Breast epithelium (tissue), 4 donors: ENCODE measurements at regions not wholly inside any gene's neighbourhood (a gene's known extent, or its start where the extent isn't known, plus 50 kb on each side); places are given as distances from the start of the nearest gene placed in this dataset.

Source experiments
- DNase-seq, 2 donors: peaks; one replicate each; pipeline ENCODE4 v3.0.0-alpha.2; 2019; ENCODE audit warnings: low spot score in 2 of 2
- H3K27ac ChIP-seq, 2 donors: fragments of 200-600 bp; sonication (generic) in 1 of 2; one replicate each; pipeline ENCODE4 v1.5.1; 2016 to 2019; ENCODE audit warnings: mild to moderate bottlenecking in 1 of 2
- H3K27me3 ChIP-seq, 2 donors: fragments of 200-600 bp; sonication (generic) in 1 of 2; one replicate each; pipeline versions ENCODE4 v1.5.1 to v1.6.0; 2017 to 2019; ENCODE audit warnings: control low read depth in 1 of 2, mild to moderate bottlenecking in 1 of 2
- H3K36me3 ChIP-seq: fragments of 200-600 bp; one replicate; pipeline ENCODE4 v1.5.1; 2019
- H3K4me1 ChIP-seq, 2 donors: fragments of 200-600 bp; sonication (generic); one replicate each; pipeline ENCODE4 v1.5.1; 2016 to 2019; ENCODE audit warnings: control low read depth in 1 of 2
- H3K4me3 ChIP-seq, 3 donors: fragments of 200-600 bp; sonication (generic); 1 replicate in 2 of 3; 2 replicates in 1 of 3; pipeline ENCODE4 v1.5.1; 2016 to 2019; ENCODE audit warnings: mild to moderate bottlenecking in 3 of 3, moderate library complexity in 2 of 3
- H3K9me3 ChIP-seq, 2 donors: fragments of 200-600 bp; sonication (generic) in 1 of 2; one replicate each; pipeline ENCODE4 v1.5.1; 2016 to 2019; ENCODE audit warnings: control low read depth in 1 of 2
- POLR2A ChIP-seq: fragments of 450-650 bp; IDR thresholded peaks from one replicate; pipeline ENCODE4 v1.6.1; 2016; ENCODE audit warnings: antibody characterized with exemption, mild to moderate bottlenecking, moderate library complexity
- POLR2AphosphoS5 ChIP-seq, 3 donors: sonication (generic); formaldehyde crosslinking; IDR thresholded peaks; one replicate each; pipeline ENCODE4 v1.6.1; 2017; ENCODE audit warnings: antibody characterized with exemption in 3 of 3
- intact Hi-C: fragments of 100-400 bp; cut with DNase I; formaldehyde crosslinking; loops from one replicate; pipeline ENCODE4 v1.15.1; 2023; ENCODE audit warnings: low total_unique reads
- TF ChIP-seq, protein P1 (sequence below), 3 donors: fragments of 450-650 bp; IDR thresholded peaks; one replicate each; pipeline ENCODE4 v1.5.1; 2016 to 2017; ENCODE audit warnings: antibody characterized with exemption in 3 of 3, mild to moderate bottlenecking in 3 of 3, moderate library complexity in 3 of 3

GRCh38 chr3:110165370-110165743, 828.0 kb upstream of the DPPA4 start:
- Histone ChIP-seq H3K9me3 (no peaks in the 10 kb centered on the region), H3K4me1 (no peaks in the 10 kb centered on the region), H3K36me3 (no peaks in the 10 kb centered on the region), H3K27me3 (no peaks in the 10 kb centered on the region), H3K4me3 (no peak overlapping the region), H3K27ac (no peak overlapping the region)
- intact Hi-C loops = no loop called here
- TF ChIP-seq, protein P1, sequence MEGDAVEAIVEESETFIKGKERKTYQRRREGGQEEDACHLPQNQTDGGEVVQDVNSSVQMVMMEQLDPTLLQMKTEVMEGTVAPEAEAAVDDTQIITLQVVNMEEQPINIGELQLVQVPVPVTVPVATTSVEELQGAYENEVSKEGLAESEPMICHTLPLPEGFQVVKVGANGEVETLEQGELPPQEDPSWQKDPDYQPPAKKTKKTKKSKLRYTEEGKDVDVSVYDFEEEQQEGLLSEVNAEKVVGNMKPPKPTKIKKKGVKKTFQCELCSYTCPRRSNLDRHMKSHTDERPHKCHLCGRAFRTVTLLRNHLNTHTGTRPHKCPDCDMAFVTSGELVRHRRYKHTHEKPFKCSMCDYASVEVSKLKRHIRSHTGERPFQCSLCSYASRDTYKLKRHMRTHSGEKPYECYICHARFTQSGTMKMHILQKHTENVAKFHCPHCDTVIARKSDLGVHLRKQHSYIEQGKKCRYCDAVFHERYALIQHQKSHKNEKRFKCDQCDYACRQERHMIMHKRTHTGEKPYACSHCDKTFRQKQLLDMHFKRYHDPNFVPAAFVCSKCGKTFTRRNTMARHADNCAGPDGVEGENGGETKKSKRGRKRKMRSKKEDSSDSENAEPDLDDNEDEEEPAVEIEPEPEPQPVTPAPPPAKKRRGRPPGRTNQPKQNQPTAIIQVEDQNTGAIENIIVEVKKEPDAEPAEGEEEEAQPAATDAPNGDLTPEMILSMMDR (IDR thresholded peaks at IDR 0.05) = no peak
- TF ChIP-seq POLR2AphosphoS5 (IDR thresholded peaks at IDR 0.05) = no peak
- TF ChIP-seq POLR2A = no peak
- no peak for DNase-seq

- Histone ChIP-seq H3K9me3 (no peaks in the 10 kb centered on the region), H3K27ac (no peak overlapping the region), H3K4me3 (no peak overlapping the region), H3K36me3 (no peaks in the 10 kb centered on the region), H3K27me3 (no peaks in the 10 kb centered on the region), H3K4me1 (no peaks in the 10 kb centered on the region)
- TF ChIP-seq POLR2A = no peak
- no peak for TF ChIP-seq POLR2AphosphoS5 (IDR thresholded peaks at IDR 0.05)
- TF ChIP-seq, protein P1 (IDR thresholded peaks at IDR 0.05) = no peak
- no peak for DNase-seq
- intact Hi-C loops = no loop called here
Observed at GRCh38 chr3:110165753-110166152, 828.4 kb upstream of the DPPA4 start.

DNA sequence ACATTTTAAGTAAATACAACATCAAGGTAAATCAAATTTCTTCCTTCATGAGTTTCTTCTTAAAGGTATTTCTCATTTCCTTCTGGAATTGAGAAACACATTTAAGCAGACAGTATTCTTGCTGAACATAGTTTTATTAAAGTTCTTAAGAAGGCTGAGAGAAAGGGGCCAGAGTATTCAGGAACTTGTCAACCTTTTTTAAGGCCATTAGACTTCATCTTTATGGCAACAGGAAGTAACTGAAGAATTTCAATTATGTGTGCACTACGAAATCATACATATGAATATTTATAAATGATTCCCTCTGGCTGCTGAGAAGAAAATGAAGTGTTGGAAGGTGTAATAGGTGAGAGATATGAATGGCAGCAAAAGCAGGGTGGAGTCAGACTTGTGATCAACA, 829.4 kb upstream of the DPPA4 start:
- Histone ChIP-seq H3K27me3 (no peaks in the 10 kb centered on the region), H3K4me1 (no peaks in the 10 kb centered on the region), H3K36me3 (no peaks in the 10 kb centered on the region), H3K4me3 (no peak overlapping the region), H3K27ac (no peak overlapping the region), H3K9me3 (no peaks in the 10 kb centered on the region)
- TF ChIP-seq, protein P1 (IDR thresholded peaks at IDR 0.05) = no peak
- TF ChIP-seq POLR2A (no peak), POLR2AphosphoS5 (IDR thresholded peaks at IDR 0.05) (no peak)
- intact Hi-C loops = no loop called here
- no peak for DNase-seq

GRCh38 chr3:110174908-110175307, 837.6 kb upstream of the DPPA4 start:
- H3K4me3 ChIP-seq = no peak overlapping the region
- intact Hi-C loops = no loop called here
- H3K27me3 ChIP-seq = no peaks in the 10 kb centered on the region
- H3K36me3 ChIP-seq = no peaks in the 10 kb centered on the region
- no peaks in the 10 kb centered on the region for H3K4me1 ChIP-seq
- H3K27ac ChIP-seq = no peak overlapping the region
- H3K9me3 ChIP-seq = no peaks in the 10 kb centered on the region
- TF ChIP-seq, protein P1 (IDR thresholded peaks at IDR 0.05) = no peak
- TF ChIP-seq POLR2AphosphoS5 (IDR thresholded peaks at IDR 0.05) (no peak), POLR2A (no peak)
- DNase-seq = no peak

DNA sequence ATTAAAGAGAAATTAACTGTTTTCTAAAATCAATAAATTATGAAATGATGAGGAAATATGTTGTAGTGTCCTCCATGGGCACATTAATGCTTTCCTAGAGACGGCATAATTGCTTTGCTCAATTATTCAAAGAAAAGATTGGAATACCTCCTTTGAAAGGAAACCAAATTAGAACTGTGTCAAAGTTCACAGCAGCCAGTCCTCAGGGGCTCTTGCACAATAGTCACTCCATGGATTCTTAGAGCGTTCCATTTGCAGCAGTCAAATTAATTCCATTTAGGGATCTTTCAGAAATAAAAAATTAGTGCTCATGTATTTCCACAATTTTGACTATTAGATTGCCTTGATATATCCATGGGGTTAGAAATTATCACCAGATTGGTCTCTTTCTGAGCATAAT, 841.6 kb upstream of the DPPA4 start:
- no peak for DNase-seq
- TF ChIP-seq POLR2A (no peak), POLR2AphosphoS5 (IDR thresholded peaks at IDR 0.05) (no peak)
- TF ChIP-seq, protein P1 (IDR thresholded peaks at IDR 0.05) = no peak

More for the DNA sequence above, 841.6 kb upstream of the DPPA4 start:
- H3K4me1 ChIP-seq = no peaks in the 10 kb centered on the region
- H3K36me3 ChIP-seq = no peaks in the 10 kb centered on the region
- no peaks in the 10 kb centered on the region for H3K9me3 ChIP-seq
- intact Hi-C loops = no loop called here
- no peaks in the 10 kb centered on the region for H3K27me3 ChIP-seq
- peak overlapping the region in 1 of 2 donors; percentile 5 for H3K27ac ChIP-seq
- no peak overlapping the region for H3K4me3 ChIP-seq
